HG02610 (cell line): ENCODE measurements at regions not wholly inside any gene's neighbourhood (a gene's known extent, or its start where the extent isn't known, plus 50 kb on each side); places are given as distances from the start of the nearest gene placed in this dataset.
A peak's percentile ranks its signal among the peaks of the same experiment; 100 is the strongest.
"Not testable (repeated sequence)": the region's sequence is repeated elsewhere in the genome, so short reads cannot be mapped to it uniquely, and the experiment has no call there.

Experiments
- ATAC-seq: cut with Tn5 transposase; IDR thresholded peaks from one replicate; pipeline ENCODE4 v1.9.1; 2021; ENCODE audit warnings: mild to moderate bottlenecking, moderate library complexity; ENCODE audit not compliant: unreplicated experiment

- not testable (repeated sequence) for ATAC-seq
These were observed 533.2 kb downstream of the TP53TG3F start for GRCh38 chr16:33992513-33993177.

- ATAC-seq = not testable (repeated sequence)
These were observed 534.8 kb downstream of the TP53TG3F start for GRCh38 chr16:33994207-33994606.

- not testable (repeated sequence) for ATAC-seq
These were observed 536.5 kb downstream of the TP53TG3F start for GRCh38 chr16:33995821-33996372.

GRCh38 chr16:34001184-34001583 is 541.8 kb downstream of the TP53TG3F start:
- ATAC-seq = not testable (repeated sequence)

- ATAC-seq = not testable (repeated sequence)
These were observed 542.5 kb downstream of the TP53TG3F start for GRCh38 chr16:34001961-34002360.

GRCh38 chr16:34014841-34015820 is 555.7 kb downstream of the TP53TG3F start:
- ATAC-seq = not testable (repeated sequence)

GRCh38 chr16:34018277-34018676 is 558.9 kb downstream of the TP53TG3F start:
- ATAC-seq = not testable (repeated sequence)

GRCh38 chr16:34050787-34051320 is 591.4 kb downstream of the TP53TG3F start:
- ATAC-seq = no peak

GRCh38 chr16:34054137-34054536 is 594.7 kb downstream of the TP53TG3F start:
- ATAC-seq = no peak

- ATAC-seq = no peak
These were observed 595.6 kb downstream of the TP53TG3F start for GRCh38 chr16:34054969-34055368.

GRCh38 chr16:34062620-34063253 is 603.3 kb downstream of the TP53TG3F start:
- peak; percentile 65 for ATAC-seq

GRCh38 chr16:34063498-34064157 is 604.2 kb downstream of the TP53TG3F start:
- not testable (repeated sequence) for ATAC-seq

- not testable (repeated sequence) for ATAC-seq
These were observed 605.2 kb downstream of the TP53TG3F start for GRCh38 chr16:34064602-34065001.

GRCh38 chr16:34069731-34070130 is 610.3 kb downstream of the TP53TG3F start:
- not testable (repeated sequence) for ATAC-seq

GRCh38 chr16:34078691-34079090 is 619.3 kb downstream of the TP53TG3F start:
- ATAC-seq = no peak

- ATAC-seq = not testable (repeated sequence)
These were observed 625.6 kb downstream of the TP53TG3F start for GRCh38 chr16:34085038-34085437.

GRCh38 chr16:34095006-34095405 is 635.6 kb downstream of the TP53TG3F start:
- not testable (repeated sequence) for ATAC-seq

- not testable (repeated sequence) for ATAC-seq
These were observed 637.5 kb downstream of the TP53TG3F start for GRCh38 chr16:34096911-34097310.

- ATAC-seq = not testable (repeated sequence)
These were observed 637.9 kb downstream of the TP53TG3F start for GRCh38 chr16:34097326-34097725.

GRCh38 chr16:34098033-34098432 is 638.6 kb downstream of the TP53TG3F start:
- not testable (repeated sequence) for ATAC-seq
